Glutamatergic neuron (in vitro differentiated cells): ENCODE measurements at regions not wholly inside any gene's neighbourhood (a gene's known extent, or its start where the extent isn't known, plus 50 kb on each side); places are given as distances from the start of the nearest gene placed in this dataset.

ENCODE experiments used
- DNase-seq: peaks from one replicate; pipeline ENCODE4 v3.0.0; 2022
- H3K27ac Mint-ChIP-seq: one replicate; pipeline ENCODE4 v1.8.0; 2020; ENCODE audit warnings: mild to moderate bottlenecking, mixed read lengths, inconsistent platforms; ENCODE audit not compliant: unreplicated experiment
- H3K27me3 Mint-ChIP-seq: one replicate; pipeline ENCODE4 v1.8.0; 2020; ENCODE audit warnings: mild to moderate bottlenecking, moderate library complexity, mixed read lengths, inconsistent platforms; ENCODE audit not compliant: unreplicated experiment
- H3K36me3 Mint-ChIP-seq: one replicate; pipeline ENCODE4 v1.8.0; 2020; ENCODE audit warnings: mild to moderate bottlenecking, mixed read lengths, inconsistent platforms; ENCODE audit not compliant: unreplicated experiment
- H3K4me1 Mint-ChIP-seq: one replicate; pipeline ENCODE4 v1.8.0; 2020; ENCODE audit warnings: mild to moderate bottlenecking, low read depth, mixed read lengths, inconsistent platforms; ENCODE audit not compliant: unreplicated experiment
- H3K4me3 Mint-ChIP-seq: one replicate; pipeline ENCODE4 v1.8.0; 2020; ENCODE audit warnings: mild to moderate bottlenecking, mixed read lengths, inconsistent platforms; ENCODE audit not compliant: unreplicated experiment
- H3K9me3 Mint-ChIP-seq: one replicate; pipeline ENCODE4 v1.8.0; 2020; ENCODE audit warnings: mild to moderate bottlenecking, moderate library complexity, mixed read lengths, inconsistent platforms; ENCODE audit not compliant: unreplicated experiment
- TF ChIP-seq, protein P1 (sequence below): fragments of 200-600 bp; sonication (generic); IDR thresholded peaks from one replicate; pipeline ENCODE4 v1.5.0; 2021; ENCODE audit not compliant: partially characterized antibody, unreplicated experiment

DNA sequence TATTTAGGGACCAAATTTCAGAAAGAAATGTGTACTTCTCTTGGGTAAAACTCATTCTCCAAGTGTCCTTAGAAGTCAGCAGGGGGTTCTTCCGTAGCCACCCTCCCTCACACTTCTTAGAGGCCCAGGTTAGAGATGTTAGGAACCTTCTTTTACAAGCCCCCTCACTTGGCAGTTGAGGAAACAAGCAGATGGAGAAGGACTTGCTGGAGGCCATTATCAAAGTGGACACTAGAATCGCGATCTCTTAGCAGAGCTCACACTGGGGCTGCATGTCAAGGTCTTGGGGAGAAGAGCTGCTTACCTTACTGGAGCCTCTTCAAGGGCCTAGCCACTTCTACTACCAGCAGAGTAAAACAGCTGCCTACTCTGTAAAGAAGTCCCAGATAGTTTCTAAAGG, 69.4 kb upstream of the POLG start:
- H3K4me1 Mint-ChIP-seq, result peaks cover 21% of the 10 kb centered on the region
- no peak for DNase-seq
- H3K4me3 Mint-ChIP-seq, result no peak overlapping the region
- H3K9me3 Mint-ChIP-seq, result peaks cover 12% of the 10 kb centered on the region
- H3K27me3 Mint-ChIP-seq, result peaks cover 47% of the 10 kb centered on the region
- no peak overlapping the region for H3K27ac Mint-ChIP-seq
- TF ChIP-seq, protein P1, sequence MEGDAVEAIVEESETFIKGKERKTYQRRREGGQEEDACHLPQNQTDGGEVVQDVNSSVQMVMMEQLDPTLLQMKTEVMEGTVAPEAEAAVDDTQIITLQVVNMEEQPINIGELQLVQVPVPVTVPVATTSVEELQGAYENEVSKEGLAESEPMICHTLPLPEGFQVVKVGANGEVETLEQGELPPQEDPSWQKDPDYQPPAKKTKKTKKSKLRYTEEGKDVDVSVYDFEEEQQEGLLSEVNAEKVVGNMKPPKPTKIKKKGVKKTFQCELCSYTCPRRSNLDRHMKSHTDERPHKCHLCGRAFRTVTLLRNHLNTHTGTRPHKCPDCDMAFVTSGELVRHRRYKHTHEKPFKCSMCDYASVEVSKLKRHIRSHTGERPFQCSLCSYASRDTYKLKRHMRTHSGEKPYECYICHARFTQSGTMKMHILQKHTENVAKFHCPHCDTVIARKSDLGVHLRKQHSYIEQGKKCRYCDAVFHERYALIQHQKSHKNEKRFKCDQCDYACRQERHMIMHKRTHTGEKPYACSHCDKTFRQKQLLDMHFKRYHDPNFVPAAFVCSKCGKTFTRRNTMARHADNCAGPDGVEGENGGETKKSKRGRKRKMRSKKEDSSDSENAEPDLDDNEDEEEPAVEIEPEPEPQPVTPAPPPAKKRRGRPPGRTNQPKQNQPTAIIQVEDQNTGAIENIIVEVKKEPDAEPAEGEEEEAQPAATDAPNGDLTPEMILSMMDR, result no peak
- H3K36me3 Mint-ChIP-seq, result no peaks in the 10 kb centered on the region

DNA sequence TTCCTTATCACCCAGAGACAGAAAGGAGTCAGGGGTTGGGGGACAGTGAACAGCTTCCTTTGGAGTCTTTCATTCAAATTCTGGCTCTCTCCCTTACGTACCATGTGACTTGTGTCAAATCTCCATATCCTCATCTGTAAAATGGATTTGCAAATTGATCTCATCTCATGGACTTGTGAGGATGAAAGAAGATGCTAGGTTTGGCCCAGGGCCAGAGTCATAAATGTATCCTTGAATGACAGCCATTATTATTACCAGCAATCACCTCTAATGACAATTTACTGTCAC, 67.8 kb upstream of the POLG start:
- Mint-ChIP-seq H3K36me3 (no peaks in the 10 kb centered on the region), H3K27me3 (peaks cover 39% of the 10 kb centered on the region), H3K4me3 (no peak overlapping the region), H3K9me3 (peaks cover 13% of the 10 kb centered on the region), H3K4me1 (peaks cover 12% of the 10 kb centered on the region), H3K27ac (no peak overlapping the region)
- TF ChIP-seq, protein P1, result no peak
- DNase-seq, result no peak

- peaks cover 17% of the 10 kb centered on the region for H3K4me1 Mint-ChIP-seq
- no peaks in the 10 kb centered on the region for H3K36me3 Mint-ChIP-seq
- no peak for DNase-seq
- TF ChIP-seq, protein P1, result no peak
- peaks cover 13% of the 10 kb centered on the region for H3K9me3 Mint-ChIP-seq
- no peak overlapping the region for H3K4me3 Mint-ChIP-seq
- no peak overlapping the region for H3K27ac Mint-ChIP-seq
- H3K27me3 Mint-ChIP-seq, result peaks cover 39% of the 10 kb centered on the region
These were observed 67.2 kb upstream of the POLG start for GRCh38 chr15:89401631-89402517.

DNA sequence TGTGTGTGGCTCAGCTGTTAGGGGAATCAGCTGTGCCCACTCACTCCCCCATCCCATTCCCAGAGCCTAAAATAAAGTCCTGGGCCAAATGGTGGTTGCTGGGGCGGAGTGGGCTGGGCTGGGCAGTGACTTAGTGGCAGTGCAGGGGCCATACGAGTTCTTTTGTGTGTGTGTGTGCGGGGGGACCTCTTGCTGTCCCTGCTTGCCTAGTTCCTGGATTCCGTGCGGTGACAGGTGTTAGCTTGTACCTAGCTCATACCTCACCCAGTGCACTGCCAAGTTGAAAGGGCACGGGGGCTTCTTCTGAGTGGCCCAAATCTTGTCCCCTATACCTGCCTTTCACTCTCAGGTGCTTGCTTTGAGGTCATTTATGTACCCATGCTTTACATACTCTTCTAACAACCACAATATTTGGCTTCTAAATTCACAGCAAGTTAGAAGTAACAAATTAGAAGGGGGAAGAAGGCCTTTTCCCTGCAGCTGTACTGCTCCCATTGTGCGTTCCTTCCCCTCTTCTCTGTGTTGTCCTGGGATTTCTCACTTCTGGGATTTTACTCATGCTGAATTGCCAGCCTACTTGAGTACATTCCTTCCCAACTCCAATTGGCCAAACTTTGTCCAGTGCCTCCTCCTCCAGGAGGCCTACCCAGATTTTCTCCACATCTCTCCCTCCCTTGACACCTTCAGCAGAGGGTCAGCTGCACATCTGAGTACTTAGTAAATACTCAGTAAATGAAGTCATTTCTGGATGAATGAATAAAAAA, 66.3 kb upstream of the POLG start:
- Mint-ChIP-seq H3K9me3 (peaks cover 16% of the 10 kb centered on the region), H3K4me3 (peak overlapping the region; percentile 80), H3K27ac (peak overlapping the region; percentile 62), H3K36me3 (no peaks in the 10 kb centered on the region), H3K27me3 (peaks cover 33% of the 10 kb centered on the region), H3K4me1 (peaks cover 23% of the 10 kb centered on the region)
- TF ChIP-seq, protein P1, result no peak
- no peak for DNase-seq
